H1 (cell line): ENCODE measurements at regions not wholly inside any gene's neighbourhood (a gene's known extent, or its start where the extent isn't known, plus 50 kb on each side); places are given as distances from the start of the nearest gene placed in this dataset.

Experiments used
- CBX5 ChIP-seq: fragments of 300-800, 300-1000 bp; sonication (generic); IDR thresholded peaks from 2 replicates; pipeline ENCODE4 v1.7.1; 2016; ENCODE audit warnings: antibody characterized with exemption, low read length, low read depth
- CEBPB ChIP-seq: IDR thresholded peaks from 2 replicates; pipeline ENCODE4 v1.6.1; 2012; ENCODE audit warnings: low read depth, low read length
- EZH2 ChIP-seq: fragments of 200-600 bp; sonication (generic); IDR thresholded peaks from 2 replicates; pipeline ENCODE4 v1.7.1; 2012; ENCODE audit warnings: low read depth, mild to moderate bottlenecking, moderate library complexity, low read length, inconsistent platforms; ENCODE audit not compliant: severe bottlenecking
- GABPA ChIP-seq: IDR thresholded peaks from 2 replicates; pipeline ENCODE4 v1.6.1; 2011; ENCODE audit warnings: mild to moderate bottlenecking, low read length, moderate library complexity, borderline replicate concordance; ENCODE audit not compliant: insufficient read depth
- MAX ChIP-seq: IDR thresholded peaks from 2 replicates; pipeline ENCODE4 v1.6.1; 2012; ENCODE audit warnings: inconsistent platforms
- POLR2AphosphoS5 ChIP-seq: IDR thresholded peaks from 2 replicates; pipeline ENCODE4 v1.6.1; 2011; ENCODE audit warnings: low read depth, low read length
- RAD21 ChIP-seq, 2 experiments: IDR thresholded peaks in 1 of 2; conservative IDR thresholded peaks in 1 of 2; 2 replicates each; pipeline ENCODE4 v1.6.1; 2011; ENCODE audit warnings: low read depth in 2 of 2, low read length in 2 of 2, improper control_type of control experiment in 1 of 2, inconsistent platforms in 1 of 2, mild to moderate bottlenecking in 1 of 2, moderate library complexity in 1 of 2
- RFX5 ChIP-seq: IDR thresholded peaks from 2 replicates; pipeline ENCODE4 v1.6.1; 2011; ENCODE audit warnings: low read depth, low read length, improper control_type of control experiment, borderline replicate concordance
- RNF2 ChIP-seq: fragments of 200-900, 300-1000 bp; sonication (generic); IDR thresholded peaks from 2 replicates; pipeline ENCODE4 v1.7.1; 2016; ENCODE audit warnings: borderline replicate concordance, low read depth, mild to moderate bottlenecking, antibody characterized with exemption, low read length; ENCODE audit not compliant: poor library complexity, severe bottlenecking; ENCODE audit errors: missing control alignments
- SP1 ChIP-seq: IDR thresholded peaks from 2 replicates; pipeline ENCODE4 v1.6.1; 2011; ENCODE audit warnings: low read depth, low read length
- USF2 ChIP-seq: IDR thresholded peaks from 2 replicates; pipeline ENCODE4 v1.6.1; 2011; ENCODE audit warnings: low read length, improper control_type of control experiment
- ZNF274 ChIP-seq: IDR thresholded peaks from 2 replicates; pipeline ENCODE4 v1.7.0; 2012; ENCODE audit warnings: low read length, borderline replicate concordance; ENCODE audit errors: extremely low read depth
- TF ChIP-seq, protein P1 (sequence below), 3 experiments: IDR thresholded peaks; 1 replicate in 2 of 3; 2 replicates in 1 of 3; pipeline versions ENCODE4 v1.5.1 to v1.6.1; 2011; ENCODE audit warnings: low read length in 3 of 3, mild to moderate bottlenecking in 3 of 3, inconsistent platforms in 2 of 3, low read depth in 1 of 3, moderate library complexity in 1 of 3; ENCODE audit not compliant: insufficient read depth in 1 of 3; ENCODE audit errors: control extremely low read depth in 1 of 3

GRCh38 chr6:4355241-4355640 is 219.9 kb upstream of the ECI2 start:
- TF ChIP-seq, protein P1, sequence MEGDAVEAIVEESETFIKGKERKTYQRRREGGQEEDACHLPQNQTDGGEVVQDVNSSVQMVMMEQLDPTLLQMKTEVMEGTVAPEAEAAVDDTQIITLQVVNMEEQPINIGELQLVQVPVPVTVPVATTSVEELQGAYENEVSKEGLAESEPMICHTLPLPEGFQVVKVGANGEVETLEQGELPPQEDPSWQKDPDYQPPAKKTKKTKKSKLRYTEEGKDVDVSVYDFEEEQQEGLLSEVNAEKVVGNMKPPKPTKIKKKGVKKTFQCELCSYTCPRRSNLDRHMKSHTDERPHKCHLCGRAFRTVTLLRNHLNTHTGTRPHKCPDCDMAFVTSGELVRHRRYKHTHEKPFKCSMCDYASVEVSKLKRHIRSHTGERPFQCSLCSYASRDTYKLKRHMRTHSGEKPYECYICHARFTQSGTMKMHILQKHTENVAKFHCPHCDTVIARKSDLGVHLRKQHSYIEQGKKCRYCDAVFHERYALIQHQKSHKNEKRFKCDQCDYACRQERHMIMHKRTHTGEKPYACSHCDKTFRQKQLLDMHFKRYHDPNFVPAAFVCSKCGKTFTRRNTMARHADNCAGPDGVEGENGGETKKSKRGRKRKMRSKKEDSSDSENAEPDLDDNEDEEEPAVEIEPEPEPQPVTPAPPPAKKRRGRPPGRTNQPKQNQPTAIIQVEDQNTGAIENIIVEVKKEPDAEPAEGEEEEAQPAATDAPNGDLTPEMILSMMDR (IDR thresholded peaks at IDR 0.05; ENCODE audit: control extremely low read depth in 1 of 3, insufficient read depth in 1 of 3, low read depth in 1 of 3, low read length in 3 of 3) = no peak
- no peak for TF ChIP-seq RFX5
- no peak for TF ChIP-seq USF2
- TF ChIP-seq RNF2 = no peak
- TF ChIP-seq POLR2AphosphoS5 = no peak
- TF ChIP-seq SP1 = no peak
- no peak for TF ChIP-seq MAX
- no peak for TF ChIP-seq ZNF274
- TF ChIP-seq CEBPB = no peak
- TF ChIP-seq GABPA = no peak
- TF ChIP-seq CBX5 = no peak
- TF ChIP-seq RAD21 (IDR thresholded peaks at IDR 0.05 in 1 of 2, conservative IDR thresholded peaks at IDR 0.05 in 1 of 2; ENCODE audit: low read depth in 2 of 2, low read length in 2 of 2) = no peak
- TF ChIP-seq EZH2 = no peak
